ENCODE measurements at regions not wholly inside any gene's neighbourhood (a gene's known extent, or its start where the extent isn't known, plus 50 kb on each side); places are given as distances from the start of the nearest gene placed in this dataset.

DNA sequence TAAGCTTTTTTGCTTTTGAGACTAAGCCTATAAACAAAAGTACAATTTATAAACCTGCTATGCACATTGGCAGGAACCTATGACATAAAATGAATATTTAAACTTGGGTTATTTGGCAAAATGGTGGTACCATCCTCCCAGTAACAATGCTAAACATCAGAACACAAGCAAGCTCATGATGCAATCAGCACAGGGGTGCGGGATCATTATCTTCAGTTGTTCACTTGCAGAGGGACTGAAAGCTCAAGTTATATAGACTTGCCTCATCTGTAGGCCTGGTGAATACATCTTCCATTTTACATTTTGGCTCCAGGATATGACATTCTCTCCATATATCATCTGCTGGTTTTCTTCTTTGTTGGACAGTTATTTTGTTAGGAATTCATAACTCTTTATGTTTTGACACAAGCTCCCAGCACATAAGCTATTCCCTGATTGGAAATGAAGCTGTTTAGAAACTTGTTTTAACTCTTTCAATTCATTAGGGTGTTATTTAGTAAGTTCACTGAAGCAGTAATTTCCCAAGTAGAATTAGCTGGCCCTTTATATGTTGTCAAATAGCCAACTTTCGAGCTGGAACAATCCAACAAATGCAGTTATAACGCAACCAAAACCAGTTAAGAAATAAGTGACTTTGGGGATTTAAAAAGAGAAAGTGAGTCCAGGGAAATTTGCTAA is 124.7 kb upstream of the LIFR start:
- TF ChIP-seq, protein P1, sequence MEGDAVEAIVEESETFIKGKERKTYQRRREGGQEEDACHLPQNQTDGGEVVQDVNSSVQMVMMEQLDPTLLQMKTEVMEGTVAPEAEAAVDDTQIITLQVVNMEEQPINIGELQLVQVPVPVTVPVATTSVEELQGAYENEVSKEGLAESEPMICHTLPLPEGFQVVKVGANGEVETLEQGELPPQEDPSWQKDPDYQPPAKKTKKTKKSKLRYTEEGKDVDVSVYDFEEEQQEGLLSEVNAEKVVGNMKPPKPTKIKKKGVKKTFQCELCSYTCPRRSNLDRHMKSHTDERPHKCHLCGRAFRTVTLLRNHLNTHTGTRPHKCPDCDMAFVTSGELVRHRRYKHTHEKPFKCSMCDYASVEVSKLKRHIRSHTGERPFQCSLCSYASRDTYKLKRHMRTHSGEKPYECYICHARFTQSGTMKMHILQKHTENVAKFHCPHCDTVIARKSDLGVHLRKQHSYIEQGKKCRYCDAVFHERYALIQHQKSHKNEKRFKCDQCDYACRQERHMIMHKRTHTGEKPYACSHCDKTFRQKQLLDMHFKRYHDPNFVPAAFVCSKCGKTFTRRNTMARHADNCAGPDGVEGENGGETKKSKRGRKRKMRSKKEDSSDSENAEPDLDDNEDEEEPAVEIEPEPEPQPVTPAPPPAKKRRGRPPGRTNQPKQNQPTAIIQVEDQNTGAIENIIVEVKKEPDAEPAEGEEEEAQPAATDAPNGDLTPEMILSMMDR (IDR thresholded peaks at IDR 0.05; ENCODE audit: borderline replicate concordance, control extremely low read depth, extremely low read depth, insufficient read depth, missing control alignments), result no peak
- no peak for DNase-seq (ENCODE audit: low spot score)
- in situ Hi-C loops (cut with MboI; ENCODE audit: low sequenced_read_pairs, unreplicated experiment), result no loop called here

GRCh38 chr5:38681966-38682365 is 125.5 kb upstream of the LIFR start:
- in situ Hi-C loops (cut with MboI; ENCODE audit: low sequenced_read_pairs, unreplicated experiment), result no loop called here
- DNase-seq (ENCODE audit: low spot score), result no peak
- TF ChIP-seq, protein P1 (IDR thresholded peaks at IDR 0.05; ENCODE audit: borderline replicate concordance, control extremely low read depth, extremely low read depth, insufficient read depth, missing control alignments), result no peak

DNA sequence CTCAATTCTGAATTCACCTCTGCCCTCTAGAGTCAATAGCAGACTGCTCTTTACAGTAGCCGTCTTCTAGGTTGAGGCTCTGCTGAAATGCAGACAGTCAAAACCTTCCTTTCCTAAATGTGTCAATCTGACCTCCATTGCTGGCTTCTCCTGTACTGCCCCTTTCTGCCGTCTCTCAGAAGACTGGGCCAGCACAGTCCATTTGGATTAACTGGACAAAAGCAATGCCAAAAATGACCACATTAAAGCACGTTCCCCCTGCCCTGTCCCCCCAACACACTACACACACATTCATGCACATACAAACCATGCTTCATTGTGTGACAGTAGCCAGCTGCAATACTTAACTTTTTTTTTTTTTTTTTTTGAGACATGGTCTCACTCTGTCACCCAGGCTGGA is 130.2 kb upstream of the LIFR start:
- TF ChIP-seq, protein P1 (IDR thresholded peaks at IDR 0.05; ENCODE audit: borderline replicate concordance, control extremely low read depth, extremely low read depth, insufficient read depth, missing control alignments), result no peak
- in situ Hi-C loops (cut with MboI; ENCODE audit: low sequenced_read_pairs, unreplicated experiment), result no loop called here
- DNase-seq (ENCODE audit: low spot score), result no peak

DNA sequence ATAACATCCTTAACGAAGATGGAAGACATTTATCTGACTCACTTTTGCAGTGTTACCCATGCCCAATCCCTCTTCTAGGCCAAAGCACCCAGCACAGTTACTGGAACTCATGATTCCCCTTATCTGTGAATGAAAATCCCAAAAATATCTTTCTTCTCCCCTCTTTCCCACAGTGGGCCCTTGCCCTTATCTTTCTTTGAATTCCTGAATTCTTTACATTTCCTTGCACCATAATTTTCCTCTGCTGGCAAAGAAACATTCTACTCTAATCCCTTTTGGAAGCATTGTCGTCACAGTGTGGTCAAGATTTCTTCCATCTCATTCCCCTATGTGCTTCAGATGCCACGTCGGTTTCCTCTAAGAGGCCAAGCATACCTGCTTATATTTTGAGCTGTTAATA is 135.9 kb upstream of the LIFR start:
- in situ Hi-C loops (cut with MboI; ENCODE audit: low sequenced_read_pairs, unreplicated experiment), result no loop called here
- TF ChIP-seq, protein P1 (IDR thresholded peaks at IDR 0.05; ENCODE audit: borderline replicate concordance, control extremely low read depth, extremely low read depth, insufficient read depth, missing control alignments), result no peak
- DNase-seq (ENCODE audit: low spot score), result no peak

DNA sequence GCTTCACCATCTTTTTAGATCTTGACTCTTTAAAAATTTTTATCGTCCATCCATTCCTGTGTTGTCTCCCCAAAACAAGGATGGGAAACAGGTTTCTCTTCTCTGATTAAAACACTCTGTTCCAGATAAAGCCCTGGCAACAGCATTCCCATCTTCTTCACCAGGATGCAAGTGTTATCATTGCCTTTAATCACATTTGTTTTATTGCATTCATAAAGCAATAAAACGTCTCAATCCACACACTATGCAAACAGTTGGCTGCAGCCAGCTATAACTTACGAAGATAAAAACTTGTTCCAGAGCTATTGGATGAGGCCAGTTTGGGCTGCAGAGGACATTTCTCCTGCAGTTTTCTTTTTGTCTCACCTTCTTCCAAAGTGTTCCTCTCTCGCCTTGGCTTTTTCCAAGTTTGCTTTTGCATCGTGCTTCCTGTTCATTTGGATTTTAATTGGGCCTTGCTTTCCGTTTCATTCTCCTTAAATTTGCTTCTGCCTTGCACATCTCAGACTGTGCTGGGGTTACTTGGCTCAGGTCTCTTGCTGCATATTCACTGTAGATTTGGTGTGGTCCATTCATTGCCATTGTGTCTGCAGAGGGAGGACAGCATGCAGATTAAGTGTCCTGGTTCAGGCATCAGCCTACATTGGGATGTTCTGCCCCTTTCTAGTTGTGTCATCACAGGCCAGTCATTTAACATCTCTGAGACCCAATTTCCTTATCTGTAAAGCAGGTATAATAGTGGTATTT is 136.5 kb upstream of the LIFR start:
- in situ Hi-C loops (cut with MboI; ENCODE audit: low sequenced_read_pairs, unreplicated experiment), result no loop called here
- no peak for DNase-seq (ENCODE audit: low spot score)
- TF ChIP-seq, protein P1 (IDR thresholded peaks at IDR 0.05; ENCODE audit: borderline replicate concordance, control extremely low read depth, extremely low read depth, insufficient read depth, missing control alignments), result no peak

DNA sequence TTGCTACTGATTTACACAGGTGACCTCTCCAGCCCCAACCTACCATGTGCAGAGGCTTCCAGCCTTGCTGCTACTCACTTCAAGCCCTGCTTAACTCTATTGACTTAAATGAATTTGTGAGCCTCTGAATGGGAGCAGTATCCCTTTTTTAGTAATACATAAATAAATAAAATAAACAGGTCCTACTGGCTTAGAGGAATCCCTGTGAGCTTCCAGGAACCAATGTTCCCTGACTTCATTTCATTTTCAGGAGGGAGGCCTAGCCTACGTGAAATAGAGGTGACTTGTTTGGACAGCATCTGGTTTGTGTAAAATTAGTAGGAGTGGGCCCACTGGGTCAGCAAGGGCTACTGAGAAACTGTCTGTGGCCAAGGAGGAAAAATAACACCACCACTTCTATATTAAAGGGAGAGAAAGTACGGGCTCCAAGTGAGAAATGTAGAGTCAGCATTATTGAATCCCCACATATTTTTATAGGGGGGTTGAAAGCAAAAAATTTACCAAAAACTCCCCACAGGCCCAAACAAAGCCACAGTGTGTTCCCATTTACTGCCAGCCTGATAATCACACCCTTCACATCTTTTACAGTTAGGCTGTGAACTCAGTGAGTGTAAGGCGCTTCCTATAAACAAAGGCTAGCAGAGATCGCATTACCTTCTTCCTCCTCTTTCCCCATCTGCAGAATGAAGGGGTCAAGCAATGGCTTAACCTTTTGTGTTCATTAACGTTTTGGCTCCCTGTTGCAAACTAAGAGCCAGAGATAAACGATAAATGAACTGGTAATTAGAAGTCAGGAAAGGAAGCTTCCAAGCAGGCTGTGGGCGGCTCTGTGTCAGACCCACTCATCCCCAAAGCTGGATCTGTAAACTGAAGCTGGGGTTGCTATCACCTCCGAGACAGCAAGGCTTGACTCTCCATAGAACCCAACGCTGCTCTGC is 138.8 kb upstream of the LIFR start:
- in situ Hi-C loops (cut with MboI; ENCODE audit: low sequenced_read_pairs, unreplicated experiment), result no loop called here
- DNase-seq (ENCODE audit: low spot score), result no peak

More for the DNA sequence above, 138.8 kb upstream of the LIFR start:
- TF ChIP-seq, protein P1 (IDR thresholded peaks at IDR 0.05; ENCODE audit: borderline replicate concordance, control extremely low read depth, extremely low read depth, insufficient read depth, missing control alignments), result no peak
